A549 (cell line): ENCODE measurements at regions not wholly inside any gene's neighbourhood (a gene's known extent, or its start where the extent isn't known, plus 50 kb on each side); places are given as distances from the start of the nearest gene placed in this dataset.
A peak's percentile ranks its signal among the peaks of the same experiment; 100 is the strongest.
"Not testable (repeated sequence)": the region's sequence is repeated elsewhere in the genome, so short reads cannot be mapped to it uniquely, and the experiment has no call there.

Experiments
- ATAC-seq, 2 experiments: fragments of 200-7000 bp in 1 of 2; fragments of >200 bp in 1 of 2; cut with Nextera tagmentation in 1 of 2; cut with Tn5 transposase in 1 of 2; 3 replicates each; pipeline versions ENCODE4 v1.8.0 to v1.9.1; 2018 to 2020; ENCODE audit warnings: mild to moderate bottlenecking in 1 of 2, moderate library complexity in 1 of 2
- CTCF ChIA-PET: fragments of 300-600 bp; sonication (Branson Sonifier 250); formaldehyde crosslinking; extraction: SDS; loops from one replicate; lab custom pipeline; 2021; ENCODE audit warnings: antibody characterized with exemption, inconsistent platforms; lab: Yijun Ruan, JAX
- POLR2A ChIA-PET: fragments of 350-600 bp; formaldehyde crosslinking; extraction: SDS; loops from one replicate; lab custom pipeline; 2021; ENCODE audit warnings: antibody characterized with exemption, inconsistent platforms; lab: Yijun Ruan, JAX
- DNase-seq, 2 experiments: peaks; one replicate each; pipeline versions ENCODE4 v3.0.0 to v3.0.0-alpha.2; 2011 to 2016; ENCODE audit warnings: low read depth in 1 of 2, low spot score in 1 of 2
- FAIRE-seq: peaks from 2 replicates; lab custom pipeline; 2011; peaks lifted over from hg19 to GRCh38; lab: Jason Lieb, UNC
- H3K27ac ChIP-seq, 2 experiments: fragments of >200 bp; sonication (Bioruptor Twin); formaldehyde crosslinking; 3 replicates each; pipeline ENCODE4 v1.5.1; 2016 to 2017
- H3K4me1 ChIP-seq: fragments of >200 bp; sonication (Bioruptor Twin); formaldehyde crosslinking; 3 replicates; pipeline ENCODE4 v1.6.1; 2016
- H3K4me2 ChIP-seq: fragments of >200 bp; sonication (Bioruptor Twin); formaldehyde crosslinking; 3 replicates; pipeline ENCODE4 v1.6.1; 2016
- H3K4me3 ChIP-seq: fragments of >200 bp; sonication (Bioruptor Twin); formaldehyde crosslinking; 3 replicates; pipeline ENCODE4 v1.5.1; 2016
- H3K9me3 ChIP-seq: fragments of >200 bp; sonication (Bioruptor Twin); formaldehyde crosslinking; 3 replicates; pipeline ENCODE4 v1.6.1; 2016
- CHD4 ChIP-seq: fragments of 200-600 bp; sonication (generic); IDR thresholded peaks from 2 replicates; pipeline ENCODE4 v1.6.1; 2016; ENCODE audit warnings: antibody characterized with exemption, mild to moderate bottlenecking, borderline replicate concordance
- E2F6 ChIP-seq: IDR thresholded peaks from 2 replicates; pipeline ENCODE4 v1.6.1; 2012; ENCODE audit warnings: low read depth, borderline replicate concordance
- EHMT2 ChIP-seq: fragments of 200-600 bp; sonication (generic); IDR thresholded peaks from 2 replicates; pipeline ENCODE4 v1.6.1; 2016; ENCODE audit warnings: antibody characterized with exemption, low read depth, mild to moderate bottlenecking, moderate library complexity
- EP300 ChIP-seq, 2 experiments: fragments of >200 bp; sonication (Bioruptor Twin); formaldehyde crosslinking; IDR thresholded peaks; 2 replicates in 1 of 2; 3 replicates in 1 of 2; pipeline ENCODE4 v1.6.1; 2016 to 2017
- HDAC2 ChIP-seq: fragments of 200-600 bp; sonication (generic); IDR thresholded peaks from 2 replicates; pipeline ENCODE4 v1.6.1; 2016
- HMGXB4 ChIP-seq: fragments of 250-450 bp; sonication (Bioruptor Pico); IDR thresholded peaks from 2 replicates; pipeline ENCODE4 v1.5.0; 2021; ENCODE audit warnings: mild to moderate bottlenecking, moderate library complexity, borderline replicate concordance
- HOXA7 ChIP-seq: fragments of 250-450 bp; sonication (Bioruptor Pico); IDR thresholded peaks from 2 replicates; pipeline ENCODE4 v1.5.0; 2020; ENCODE audit warnings: mild to moderate bottlenecking, moderate library complexity
- HOXB5 ChIP-seq: fragments of 250-450 bp; sonication (Bioruptor Pico); IDR thresholded peaks from 2 replicates; pipeline ENCODE4 v1.5.0; 2020; ENCODE audit warnings: mild to moderate bottlenecking, moderate library complexity
- JUN ChIP-seq, 2 experiments: fragments of >200 bp; sonication (Bioruptor Twin); formaldehyde crosslinking; IDR thresholded peaks; 2 replicates in 1 of 2; 3 replicates in 1 of 2; pipeline ENCODE4 v1.6.1; 2016 to 2017
- JUNB ChIP-seq: fragments of >200 bp; sonication (Bioruptor Twin); formaldehyde crosslinking; IDR thresholded peaks from 2 replicates; pipeline ENCODE4 v1.6.1; 2016
- KDM1A ChIP-seq: fragments of 200-600 bp; sonication (generic); IDR thresholded peaks from 2 replicates; pipeline ENCODE4 v1.6.1; 2016; ENCODE audit warnings: low read depth, mild to moderate bottlenecking
- KDM5A ChIP-seq: fragments of 200-600 bp; sonication (generic); IDR thresholded peaks from 2 replicates; pipeline ENCODE4 v1.6.1; 2016; ENCODE audit warnings: antibody characterized with exemption, mild to moderate bottlenecking
- POLR2AphosphoS2 ChIP-seq: conservative IDR thresholded peaks from 2 replicates; pipeline ENCODE4 v1.6.1; 2012; ENCODE audit warnings: low read length, improper control_type of control experiment, inconsistent platforms
- RAD21 ChIP-seq, 2 experiments: fragments of >200 bp in 1 of 2; sonication (Bioruptor Twin) in 1 of 2; formaldehyde crosslinking in 1 of 2; IDR thresholded peaks in 1 of 2; conservative IDR thresholded peaks in 1 of 2; 2 replicates in 1 of 2; 3 replicates in 1 of 2; pipeline ENCODE4 v1.6.1; 2012 to 2018; ENCODE audit warnings: inconsistent platforms in 1 of 2
- RCOR1 ChIP-seq: fragments of 150-350 bp; IDR thresholded peaks from 2 replicates; pipeline ENCODE4 v1.6.1; 2014; ENCODE audit warnings: antibody characterized with exemption, low read length, low read depth
- ZC3H11A ChIP-seq: fragments of 450-650 bp; IDR thresholded peaks from 2 replicates; pipeline ENCODE4 v1.6.1; 2014; ENCODE audit warnings: antibody characterized with exemption, mild to moderate bottlenecking
- WGBS: methylation state at CpG from one replicate; pipeline ENCODE4 v1.1.6; 2017; ENCODE audit errors: missing lambda C conversion rate; 5-methylcytosine and 5-hydroxymethylcytosine counted together
- TF ChIP-seq, protein P1 (sequence below): fragments of 250-450 bp; sonication (Bioruptor Pico); IDR thresholded peaks from 2 replicates; pipeline ENCODE4 v1.5.0; 2020; ENCODE audit warnings: low read depth, mild to moderate bottlenecking, moderate library complexity
- TF ChIP-seq, protein P2 (sequence below): IDR thresholded peaks from 2 replicates; pipeline ENCODE4 v1.6.1; 2012

DNA sequence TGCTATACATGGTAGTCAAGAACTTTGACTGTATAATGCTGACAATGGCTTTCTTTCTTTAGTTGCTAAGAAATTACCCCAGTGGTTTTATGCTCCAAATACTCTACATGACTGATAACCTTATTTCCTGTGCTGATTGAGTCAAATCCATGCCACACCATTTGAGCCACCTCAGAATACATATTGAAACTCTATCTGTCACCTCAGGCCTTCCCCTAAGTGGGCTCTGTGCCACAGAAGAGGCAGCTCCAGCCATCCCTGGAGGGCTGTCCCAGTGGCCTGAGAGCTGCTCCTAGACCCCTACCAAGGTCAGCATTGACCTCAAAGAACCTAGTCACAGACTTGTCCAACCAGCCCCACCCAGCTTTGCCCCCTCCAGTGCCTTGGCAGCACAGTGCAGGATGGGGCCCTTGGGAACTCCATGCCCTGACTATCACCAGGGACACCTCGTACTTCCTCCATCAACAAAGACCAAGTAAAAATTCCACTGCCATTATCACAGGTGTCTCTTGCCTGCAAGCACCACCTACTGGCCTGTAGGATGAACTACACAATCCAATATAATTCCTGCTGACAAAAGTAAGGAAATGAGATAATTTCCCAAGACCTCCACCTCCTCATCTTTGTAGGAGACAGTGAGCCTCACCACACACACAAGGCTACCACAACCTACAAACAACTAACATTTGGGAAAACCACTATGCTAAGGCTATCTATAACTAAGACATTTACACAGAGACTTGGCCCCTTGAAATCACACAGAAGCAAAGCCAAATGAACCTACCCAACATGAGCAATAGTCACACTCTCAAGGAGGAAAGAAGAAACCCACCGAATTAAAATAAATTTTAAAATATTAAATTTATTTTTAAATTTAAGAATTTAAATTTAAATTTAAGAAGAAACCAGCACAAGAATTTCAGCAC is 239.9 kb downstream of the NKX6-1 start:
- 13% methylated on average over 2 of the region's 2 CpGs for WGBS
- CTCF ChIA-PET = no interaction called here
- ATAC-seq = no peak
- Histone ChIP-seq H3K4me2 (no peak overlapping the region), H3K27ac (no peak overlapping the region), H3K4me3 (no peak overlapping the region), H3K9me3 (peaks cover 10% of the 10 kb centered on the region), H3K4me1 (no peaks in the 10 kb centered on the region)
- TF ChIP-seq EHMT2 (no peak), HMGXB4 (no peak), RAD21 (conservative IDR thresholded peaks at IDR 0.05 in 1 of 2, IDR thresholded peaks at IDR 0.05 in 1 of 2) (peak in 1 of 2 experiments; percentile 54; a peak in 2 of 5 replicates), RCOR1 (no peak), HDAC2 (no peak)
- FAIRE-seq = no peak
- peak; percentile 1 to 19 for DNase-seq
- POLR2A ChIA-PET = no interaction called here

GRCh38 chr4:84254537-84254936 is 244.6 kb downstream of the NKX6-1 start:
- ChIA-PET CTCF (no interaction called here), POLR2A (no interaction called here)
- 50% methylated on average over 2 of the region's 2 CpGs for WGBS
- DNase-seq = no peak
- no peak for FAIRE-seq
- Histone ChIP-seq H3K4me1 (no peaks in the 10 kb centered on the region), H3K4me3 (no peak overlapping the region), H3K4me2 (no peak overlapping the region), H3K27ac (no peak overlapping the region), H3K9me3 (no peaks in the 10 kb centered on the region)
- TF ChIP-seq HOXA7 (CRISPR knock-in tag) (no peak), RCOR1 (no peak), POLR2AphosphoS2 (no peak), KDM1A (no peak), JUNB (no peak), RAD21 (conservative IDR thresholded peaks at IDR 0.05 in 1 of 2, IDR thresholded peaks at IDR 0.05 in 1 of 2) (no peak), CHD4 (no peak), ZC3H11A (no peak), E2F6 (no peak), JUN (IDR thresholded peaks at IDR 0.05) (no peak), KDM5A (no peak), EP300 (IDR thresholded peaks at IDR 0.05) (no peak)
- TF ChIP-seq, protein P1, sequence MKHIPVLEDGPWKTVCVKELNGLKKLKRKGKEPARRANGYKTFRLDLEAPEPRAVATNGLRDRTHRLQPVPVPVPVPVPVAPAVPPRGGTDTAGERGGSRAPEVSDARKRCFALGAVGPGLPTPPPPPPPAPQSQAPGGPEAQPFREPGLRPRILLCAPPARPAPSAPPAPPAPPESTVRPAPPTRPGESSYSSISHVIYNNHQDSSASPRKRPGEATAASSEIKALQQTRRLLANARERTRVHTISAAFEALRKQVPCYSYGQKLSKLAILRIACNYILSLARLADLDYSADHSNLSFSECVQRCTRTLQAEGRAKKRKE (CRISPR knock-in tag) = no peak
- TF ChIP-seq, protein P2, sequence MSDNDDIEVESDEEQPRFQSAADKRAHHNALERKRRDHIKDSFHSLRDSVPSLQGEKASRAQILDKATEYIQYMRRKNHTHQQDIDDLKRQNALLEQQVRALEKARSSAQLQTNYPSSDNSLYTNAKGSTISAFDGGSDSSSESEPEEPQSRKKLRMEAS = no peak
- ATAC-seq = no peak

- Histone ChIP-seq H3K4me3 (no peak overlapping the region), H3K9me3 (no peaks in the 10 kb centered on the region), H3K27ac (no peak overlapping the region), H3K4me2 (no peak overlapping the region), H3K4me1 (no peaks in the 10 kb centered on the region)
- FAIRE-seq = no peak
- POLR2A ChIA-PET = no interaction called here
- CTCF ChIA-PET = no interaction called here
- DNase-seq = no peak
- TF ChIP-seq HOXB5 (CRISPR knock-in tag) = no peak
- WGBS = 47% methylated on average over 2 of the region's 2 CpGs
- ATAC-seq = no peak
Observed at GRCh38 chr4:84249521-84249920, 249.6 kb downstream of the NKX6-1 start.

DNA sequence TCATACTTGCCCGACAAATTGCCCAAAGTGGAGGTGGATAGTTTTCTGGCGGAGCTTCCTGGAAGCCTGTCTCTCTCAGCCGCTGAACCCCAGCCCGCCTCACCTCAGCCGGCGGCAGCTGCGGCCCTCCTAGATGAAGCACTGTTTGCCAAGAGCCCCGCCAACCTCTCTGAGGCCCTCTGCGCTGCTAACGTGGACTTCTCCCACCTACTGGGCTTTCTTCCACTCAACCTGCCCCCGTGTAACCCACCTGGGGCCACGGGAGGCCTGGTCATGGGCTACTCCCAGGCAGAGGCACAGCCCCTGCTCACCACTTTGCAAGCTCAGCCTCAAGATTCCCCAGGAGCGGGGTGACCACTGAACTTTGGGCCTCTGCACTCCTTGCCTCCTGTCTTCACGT is 254.1 kb downstream of the NKX6-1 start:
- FAIRE-seq, DNase-seq, H3K4me3 ChIP-seq, CTCF ChIA-PET, POLR2A ChIA-PET, H3K9me3 ChIP-seq, H3K4me1 ChIP-seq, ATAC-seq, H3K4me2 ChIP-seq, H3K27ac ChIP-seq: not testable (repeated sequence)
- WGBS = 69% methylated on average over 5 of the region's 14 CpGs

- not testable (repeated sequence) for FAIRE-seq
- DNase-seq = peak in 1 of 2 experiments; percentile 9
- WGBS = 91% methylated on average over 6 of the region's 19 CpGs
Observed at GRCh38 chr4:84244346-84244801, 254.7 kb downstream of the NKX6-1 start.

More at GRCh38 chr4:84244346-84244801, 254.7 kb downstream of the NKX6-1 start:
- H3K9me3 ChIP-seq, H3K4me1 ChIP-seq, ATAC-seq, CTCF ChIA-PET, H3K4me3 ChIP-seq, H3K27ac ChIP-seq, POLR2A ChIA-PET, H3K4me2 ChIP-seq: not testable (repeated sequence)
